ENCODE measurements at regions not wholly inside any gene's neighbourhood (a gene's known extent, or its start where the extent isn't known, plus 50 kb on each side); places are given as distances from the start of the nearest gene placed in this dataset.

DNA sequence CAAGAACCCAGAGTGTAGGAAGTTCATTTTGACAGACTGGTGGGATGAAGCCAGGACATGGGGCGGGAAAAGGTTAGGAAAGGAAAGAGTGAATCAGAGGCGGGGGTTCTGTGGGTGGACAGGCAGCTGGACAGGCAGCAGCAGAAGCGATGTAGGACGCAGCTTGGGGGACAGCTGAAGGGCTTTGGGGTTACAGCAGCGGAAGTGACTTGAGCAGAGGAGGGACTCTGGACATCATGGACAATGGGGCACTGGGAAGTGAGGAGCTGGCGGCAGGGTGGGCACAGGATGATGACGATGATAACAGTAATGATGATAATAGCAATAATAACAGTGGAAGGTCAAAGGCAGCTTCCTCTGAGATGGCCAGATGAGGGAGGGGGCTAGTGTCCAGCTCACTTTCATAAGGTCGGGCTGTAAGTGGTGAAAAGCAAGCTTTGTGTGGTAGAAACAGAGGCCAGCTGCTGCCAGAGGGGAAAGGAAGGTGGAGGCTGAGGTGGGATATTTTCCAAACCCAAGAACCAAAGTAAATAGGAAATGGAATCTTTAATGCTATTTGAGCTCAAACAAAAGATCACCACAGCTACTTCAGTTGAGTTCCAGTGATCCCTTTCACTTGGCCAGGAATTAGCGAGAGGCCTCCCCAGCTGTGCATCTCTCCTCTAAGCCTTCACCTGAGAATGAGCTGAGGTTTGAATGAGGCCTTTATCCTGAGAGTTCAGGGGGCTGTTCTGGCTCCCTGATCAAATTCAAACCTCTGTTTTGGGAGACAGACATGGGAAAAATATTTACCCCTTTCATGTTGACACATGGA lies 433.5 kb downstream of the DHX35 start:
- DNase-seq (no peak), ATAC-seq (no peak)

DNA sequence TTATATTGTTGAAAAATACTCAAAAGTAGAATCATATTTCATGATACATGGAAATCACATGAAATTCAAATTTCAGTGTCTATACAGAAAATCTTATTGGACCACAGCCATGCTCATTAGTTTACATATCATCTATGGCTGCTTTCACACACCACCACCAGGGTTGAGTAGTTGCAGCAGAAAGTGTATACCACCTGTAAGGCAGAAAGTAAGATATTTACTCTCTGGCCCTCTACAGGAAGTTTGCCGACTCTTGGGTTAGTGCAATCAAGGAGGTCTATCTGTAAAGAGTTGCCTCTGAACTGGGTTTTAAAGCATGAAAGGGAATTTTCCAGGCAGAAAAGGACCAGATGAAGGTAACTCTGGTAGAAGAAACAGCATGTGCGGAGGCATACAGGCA lies 432.3 kb downstream of the DHX35 start:
- ATAC-seq (no peak), DNase-seq (no peak)

DNA sequence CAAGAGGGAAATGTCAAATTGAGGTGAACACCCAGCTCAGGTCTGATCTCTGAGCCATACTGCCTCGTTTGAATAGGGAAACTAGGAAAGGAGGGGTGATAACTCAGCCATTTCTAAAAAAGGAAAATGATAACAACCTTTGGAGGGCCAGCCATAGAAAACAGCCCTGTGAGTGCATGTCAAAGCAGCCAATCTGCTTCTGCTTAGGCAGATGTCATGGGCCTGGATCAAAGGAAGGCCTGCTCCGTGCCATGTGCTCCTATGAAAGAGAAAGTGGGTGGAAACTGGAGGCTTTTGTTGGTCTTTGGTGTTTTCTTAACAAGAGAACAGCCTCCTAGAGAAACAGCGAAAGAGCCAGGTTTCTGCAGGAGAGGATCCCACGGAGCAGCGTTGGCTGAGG lies 428.0 kb downstream of the DHX35 start:
- no peak for DNase-seq
- ATAC-seq = no peak

DNA sequence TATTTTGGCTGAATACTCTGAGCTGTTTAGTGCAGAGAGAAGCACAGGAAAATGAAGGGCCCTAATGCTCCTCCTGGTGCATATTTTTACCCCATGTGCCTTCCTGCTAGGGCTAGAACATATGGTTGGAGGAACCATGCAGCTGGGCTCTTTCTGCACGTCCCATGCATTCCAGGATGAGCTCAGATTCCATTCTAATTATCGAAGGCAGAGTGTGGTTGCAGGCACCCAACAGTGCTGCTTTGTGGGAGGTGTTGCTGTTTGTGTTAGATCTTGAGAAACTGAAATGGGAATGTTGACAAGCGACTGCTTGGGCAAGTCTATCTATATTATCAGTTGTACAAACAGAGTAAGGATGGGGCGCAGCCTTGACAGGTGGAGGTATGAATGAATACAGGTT lies 419.5 kb downstream of the DHX35 start:
- ATAC-seq = no peak
- DNase-seq = no peak

DNA sequence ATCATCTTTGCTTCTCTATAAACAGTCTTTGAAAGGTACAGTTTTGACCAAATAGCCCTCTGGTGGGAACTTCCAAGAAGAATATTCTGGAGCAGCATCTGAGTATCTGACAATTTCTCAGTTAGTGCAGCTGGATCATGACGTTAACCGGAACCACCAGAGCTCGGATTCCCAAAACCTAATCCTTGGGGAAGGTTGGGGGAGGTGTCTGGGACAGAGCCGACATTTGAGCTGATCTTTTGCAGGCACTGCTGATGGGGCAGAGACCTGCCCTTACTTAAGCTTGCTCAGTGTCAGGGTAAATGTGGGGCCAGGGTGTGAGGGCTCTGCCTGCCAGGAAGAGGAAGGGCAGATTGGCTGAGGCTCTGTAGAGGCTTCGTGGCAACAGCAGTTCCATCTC lies 416.6 kb downstream of the DHX35 start:
- DNase-seq (no peak), ATAC-seq (no peak)

DNA sequence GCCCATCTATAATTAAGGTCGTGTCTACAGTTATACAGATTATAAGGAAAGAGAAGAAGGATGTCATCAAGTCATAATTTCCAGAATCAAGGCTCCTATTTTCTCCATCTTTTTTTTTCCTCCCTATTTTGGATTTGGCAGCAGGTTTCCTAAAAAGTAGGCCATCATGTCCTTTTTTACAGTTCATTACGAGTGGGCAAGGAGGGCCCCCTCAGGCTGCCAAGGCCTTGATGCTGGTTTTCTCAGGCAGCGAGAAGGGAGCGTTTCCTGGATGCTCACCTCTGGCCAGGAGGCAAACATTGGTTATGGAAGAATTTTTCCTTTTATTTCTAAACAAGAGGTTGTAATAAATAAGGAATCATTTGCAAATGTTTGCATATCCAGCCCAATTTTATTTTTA lies 414.6 kb downstream of the DHX35 start:
- no peak for DNase-seq
- ATAC-seq = no peak

DNA sequence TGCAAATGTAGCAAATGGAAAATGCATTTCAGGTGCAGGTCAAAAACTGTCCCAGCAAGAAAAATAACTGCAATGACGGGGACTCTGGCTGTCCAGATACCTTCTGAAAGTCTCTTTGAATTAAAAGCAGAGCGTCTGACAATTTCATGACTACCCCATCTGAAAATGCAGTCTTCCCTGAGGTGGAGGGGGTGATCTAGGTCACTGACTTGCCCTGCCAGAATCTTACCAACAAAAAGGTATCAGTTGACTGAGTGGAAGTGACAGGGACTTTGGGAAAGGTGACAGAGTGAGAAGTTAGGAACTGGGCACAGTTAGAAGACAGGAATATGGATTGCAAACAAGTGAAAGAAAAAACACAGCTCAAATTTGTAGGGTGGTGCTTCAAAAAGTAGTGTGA lies 402.2 kb downstream of the DHX35 start:
- DNase-seq = no peak
- no peak for ATAC-seq

DNA sequence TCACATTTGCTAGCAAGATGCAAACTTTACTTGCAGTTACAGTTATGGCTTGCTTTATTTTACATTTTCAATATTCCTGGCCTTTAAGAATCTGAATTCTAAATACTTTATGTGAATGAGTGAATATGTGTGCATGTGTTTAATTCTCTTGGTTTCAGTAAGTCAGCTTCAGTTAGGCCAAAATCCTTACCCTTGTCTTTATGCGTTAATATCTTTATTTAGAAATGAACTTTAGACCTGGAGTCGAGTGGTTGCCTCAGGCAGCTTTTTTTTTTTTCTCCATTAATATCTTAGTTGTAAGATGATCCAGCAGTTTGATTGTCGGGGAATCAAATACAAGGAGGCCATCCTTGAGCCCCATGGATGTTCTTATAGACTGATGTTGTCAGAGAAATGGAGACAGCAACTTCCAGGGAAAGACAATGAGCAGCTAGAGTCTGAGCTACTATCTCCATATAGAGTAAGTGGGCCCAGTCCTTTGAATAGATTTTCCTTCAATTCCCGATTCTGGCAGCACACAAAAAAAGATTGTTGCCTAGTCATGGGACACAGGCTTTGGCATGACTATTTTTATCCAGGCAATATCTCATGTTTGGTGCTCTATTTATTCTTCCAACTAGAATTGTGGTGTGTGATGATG lies 398.0 kb downstream of the DHX35 start:
- DNase-seq (no peak), ATAC-seq (no peak)

DNA sequence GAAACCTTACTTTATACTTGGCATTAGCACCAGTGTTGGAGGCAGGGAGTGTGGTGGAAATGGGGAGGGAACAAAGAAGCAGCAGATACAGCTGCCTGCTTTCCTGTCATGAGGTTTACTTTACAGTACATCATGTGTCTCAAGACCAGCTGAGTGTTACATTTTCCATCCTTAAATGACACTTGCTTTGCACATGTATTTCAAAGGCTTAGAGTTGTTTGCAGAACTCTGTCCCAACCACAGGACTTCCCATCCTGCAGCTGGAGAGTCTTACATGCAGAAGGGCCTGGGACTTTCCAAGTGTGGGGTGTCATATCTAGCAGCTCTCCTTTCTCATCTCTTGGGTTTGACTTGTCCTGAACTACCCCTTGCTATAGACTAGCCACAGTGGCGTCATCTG lies 395.9 kb downstream of the DHX35 start:
- ATAC-seq = no peak

DNA sequence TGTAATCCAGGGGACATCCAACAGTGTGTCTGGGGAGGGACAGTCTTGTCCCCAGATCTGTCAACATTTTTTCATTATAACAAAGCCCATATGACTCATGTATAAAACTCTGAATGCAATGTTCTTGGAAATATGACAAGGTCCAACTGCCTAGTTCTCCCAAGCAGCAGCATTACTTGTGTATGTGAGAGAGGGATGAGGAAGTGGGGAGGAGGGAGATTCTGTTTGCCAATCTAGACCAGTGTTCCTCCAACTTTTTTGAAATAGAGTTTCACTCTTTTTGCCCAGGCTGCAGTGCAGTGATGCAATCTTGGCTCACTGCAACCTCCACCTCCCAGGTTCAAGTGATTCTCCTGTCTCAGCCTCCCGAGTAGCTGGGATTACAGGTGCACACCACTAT lies 394.8 kb downstream of the DHX35 start:
- ATAC-seq (no peak), DNase-seq (no peak)

More for the DNA sequence above, 395.9 kb downstream of the DHX35 start:
- no peak for DNase-seq

DNA sequence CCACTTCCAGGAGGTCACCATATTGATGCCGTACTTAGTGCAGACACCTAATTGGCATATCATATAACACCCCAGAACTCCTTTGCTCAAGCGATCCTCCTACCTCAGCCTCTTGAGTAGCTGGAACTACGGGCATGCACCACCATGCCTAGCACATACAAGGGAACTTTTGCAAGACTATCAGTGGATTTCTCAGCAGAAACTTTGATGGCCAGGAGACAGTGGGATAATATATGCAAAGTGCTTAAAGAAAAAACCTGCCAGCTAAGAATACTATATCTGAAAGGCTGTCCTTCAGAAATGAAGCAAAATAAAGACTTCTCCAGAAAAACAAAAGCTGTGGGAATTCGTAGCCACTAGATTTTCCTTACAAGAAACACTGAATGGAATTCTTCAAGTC lies 387.1 kb downstream of the DHX35 start:
- DNase-seq (no peak), ATAC-seq (no peak)

DNA sequence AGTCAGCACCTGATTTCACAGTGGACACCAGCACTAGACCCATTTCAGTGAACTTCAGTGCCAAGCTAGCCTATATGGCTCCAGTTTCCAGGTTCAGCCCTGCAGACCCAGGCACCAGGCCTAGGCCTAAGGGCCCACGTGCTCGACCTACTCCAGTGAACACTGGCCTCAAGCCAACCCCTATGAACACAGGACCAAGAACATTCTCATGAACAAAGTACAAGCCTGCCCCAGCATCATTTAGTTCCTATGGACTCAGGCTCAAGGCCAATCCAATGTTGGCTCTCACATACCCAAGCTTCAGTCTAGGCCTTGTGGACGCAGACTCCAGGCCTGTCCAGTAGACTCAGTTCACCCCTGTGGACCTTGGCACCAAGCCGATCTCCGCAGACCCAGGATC lies 385.5 kb downstream of the DHX35 start:
- no peak for ATAC-seq

DNA sequence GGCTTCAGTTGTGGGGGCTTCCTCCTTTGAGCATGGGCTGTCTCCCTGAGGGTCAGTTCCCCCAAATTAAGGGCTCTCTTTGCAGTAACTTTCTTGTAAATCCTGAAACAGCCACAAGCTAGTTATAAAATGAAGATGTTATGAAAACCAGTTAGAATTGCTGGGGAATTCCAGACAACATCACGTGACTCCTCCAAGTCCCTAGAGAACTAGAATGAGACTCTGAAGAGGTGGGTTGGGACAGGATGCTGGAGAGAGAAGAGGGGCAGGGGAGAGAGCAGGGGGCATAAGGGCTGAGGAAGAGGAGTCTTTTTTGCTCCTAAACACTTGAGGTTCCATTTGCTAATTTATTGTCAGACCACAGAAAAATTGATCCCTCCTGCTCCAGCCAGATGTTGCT lies 380.3 kb downstream of the DHX35 start:
- no peak for DNase-seq
- ATAC-seq = no peak

More for the DNA sequence above, 385.5 kb downstream of the DHX35 start:
- DNase-seq = no peak

DNA sequence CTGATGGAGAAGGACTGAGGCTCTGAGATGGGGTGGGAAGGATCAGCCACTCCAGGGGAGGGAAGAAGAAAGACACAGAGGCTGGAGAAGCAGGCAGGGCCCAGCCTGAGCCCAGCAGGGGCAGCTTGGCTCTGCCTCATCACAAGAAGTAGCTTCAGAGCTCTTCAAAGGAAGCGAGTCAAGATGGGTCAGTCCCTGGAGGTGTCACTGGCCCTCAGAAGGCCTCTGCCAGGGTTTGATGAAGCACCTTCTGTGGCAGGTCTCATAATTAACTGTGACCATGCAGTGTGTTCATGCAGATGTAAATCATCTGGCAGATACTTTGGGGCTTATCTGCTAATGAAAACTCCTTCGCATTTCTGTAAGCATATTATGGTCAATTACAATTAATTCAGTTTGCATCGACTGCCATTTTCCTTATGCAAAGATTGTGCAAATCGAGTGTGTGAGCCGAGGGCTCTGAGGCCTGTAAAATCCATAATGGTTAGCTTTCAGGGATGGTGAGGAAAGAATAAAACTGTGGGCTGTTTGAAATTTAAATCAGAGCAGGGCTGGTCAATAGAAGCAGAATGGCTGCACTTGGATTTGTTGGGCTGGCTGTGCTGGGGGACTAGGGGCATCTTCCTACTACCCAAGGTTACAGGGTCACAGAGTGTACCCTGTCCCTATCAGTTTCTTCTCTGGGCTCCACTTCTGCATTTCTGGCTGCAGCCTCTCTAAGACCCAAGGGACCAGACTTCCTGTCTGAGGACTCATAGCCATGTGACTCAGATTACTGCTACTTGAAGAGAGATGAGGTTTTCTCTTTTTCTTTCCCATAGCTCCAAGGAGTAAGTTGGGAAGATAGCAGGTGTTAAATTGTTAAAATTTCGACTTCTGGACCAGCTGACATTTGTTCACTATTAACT lies 376.6 kb downstream of the DHX35 start:
- DNase-seq (no peak), ATAC-seq (no peak)

DNA sequence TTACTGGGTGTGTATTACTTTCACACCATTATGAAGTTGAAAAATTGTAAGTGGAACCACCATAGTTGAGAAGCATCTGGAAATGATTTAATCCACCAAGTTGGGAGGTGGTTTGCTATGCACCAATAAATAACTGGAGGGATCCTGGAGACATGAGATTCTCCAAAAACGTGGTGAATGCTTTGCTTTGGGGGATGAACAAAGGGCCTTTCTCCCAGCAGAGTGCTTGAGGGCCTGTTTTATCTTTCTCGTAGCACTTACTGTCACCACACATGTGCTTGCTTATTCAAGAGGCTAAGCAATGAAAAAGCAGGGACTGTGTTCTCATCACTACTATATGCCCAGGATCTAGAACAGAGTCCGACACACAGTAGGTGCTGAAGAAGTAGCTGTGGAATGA lies 371.1 kb downstream of the DHX35 start:
- DNase-seq (no peak), ATAC-seq (no peak)

DNA sequence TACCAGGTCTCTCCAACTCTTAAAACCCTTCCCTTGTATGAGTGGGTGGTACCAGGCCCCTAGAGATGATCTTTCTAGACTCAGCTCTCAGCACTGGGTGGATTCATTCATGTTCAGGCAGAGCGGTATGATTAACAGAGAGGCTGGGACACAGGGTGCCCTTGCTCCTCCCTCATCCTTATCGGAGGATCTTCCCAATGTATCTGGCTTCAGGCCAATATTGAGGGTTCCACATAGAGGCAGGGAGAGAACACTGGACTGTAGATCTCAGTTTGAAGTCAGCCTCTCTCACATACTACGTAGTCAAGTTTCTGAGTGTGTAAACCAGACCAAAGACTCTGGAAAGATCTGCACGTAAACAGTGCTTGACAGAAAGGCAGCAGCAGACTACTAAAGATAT lies 366.2 kb downstream of the DHX35 start:
- DNase-seq = no peak
- ATAC-seq = no peak

DNA sequence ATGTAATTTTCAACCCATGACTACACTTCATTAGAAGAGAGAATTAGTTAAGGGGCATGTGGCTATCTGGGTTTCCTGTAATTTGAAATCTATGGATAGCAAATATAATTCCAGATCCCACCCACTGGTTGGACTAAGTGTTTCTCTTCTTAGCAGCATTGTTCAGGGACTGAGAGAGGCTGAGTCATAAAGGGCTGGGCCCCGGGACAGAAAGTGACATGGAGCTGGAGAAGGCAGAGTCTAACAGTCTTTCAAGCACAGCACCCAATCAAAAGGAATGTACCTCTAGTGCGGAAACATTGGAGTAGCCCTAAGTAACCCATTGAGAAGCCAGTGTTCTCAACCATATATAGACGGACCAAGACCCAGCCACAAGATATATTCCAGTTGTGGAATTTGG lies 363.9 kb downstream of the DHX35 start:
- ATAC-seq = no peak
- DNase-seq = no peak

DNA sequence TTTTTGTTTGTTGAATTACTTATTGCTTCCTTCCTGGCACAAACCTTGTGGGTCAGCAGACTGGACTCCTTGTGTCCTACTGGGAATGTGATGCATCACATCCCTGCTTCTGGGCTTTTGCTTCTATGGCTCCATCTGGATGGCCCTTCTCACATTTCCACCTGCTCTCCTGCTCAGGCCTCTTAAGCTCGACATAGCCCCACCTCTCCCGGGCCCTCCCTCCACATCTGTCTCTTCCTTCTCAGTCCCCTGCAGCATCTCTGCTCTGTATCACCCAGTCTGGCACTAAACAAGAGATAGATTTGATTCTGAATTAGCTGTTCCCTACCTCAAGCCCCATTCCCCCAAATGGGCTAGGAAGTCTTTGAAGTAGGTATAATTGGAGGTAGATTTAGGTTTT lies 356.8 kb downstream of the DHX35 start:
- no peak for ATAC-seq
- DNase-seq = no peak

DNA sequence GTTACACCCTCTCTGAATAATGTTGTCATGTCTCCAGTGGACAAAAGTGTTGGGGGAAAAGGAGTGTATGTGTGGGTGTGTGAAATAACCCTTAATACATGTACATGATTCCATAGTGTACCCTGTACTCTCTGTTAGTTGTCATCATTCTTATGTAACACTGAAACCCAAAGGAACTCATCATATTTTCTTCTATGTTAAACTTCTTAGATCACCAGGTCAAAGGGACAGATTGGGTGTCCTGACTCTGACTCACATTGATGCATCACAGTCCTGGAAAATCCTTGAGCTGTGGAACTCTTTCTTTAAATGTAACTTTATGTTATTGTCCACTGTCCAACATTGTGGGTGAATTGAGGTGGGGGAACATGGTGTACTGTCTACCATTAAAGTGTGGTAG lies 350.5 kb downstream of the DHX35 start:
- ATAC-seq (no peak), DNase-seq (no peak)

DNA sequence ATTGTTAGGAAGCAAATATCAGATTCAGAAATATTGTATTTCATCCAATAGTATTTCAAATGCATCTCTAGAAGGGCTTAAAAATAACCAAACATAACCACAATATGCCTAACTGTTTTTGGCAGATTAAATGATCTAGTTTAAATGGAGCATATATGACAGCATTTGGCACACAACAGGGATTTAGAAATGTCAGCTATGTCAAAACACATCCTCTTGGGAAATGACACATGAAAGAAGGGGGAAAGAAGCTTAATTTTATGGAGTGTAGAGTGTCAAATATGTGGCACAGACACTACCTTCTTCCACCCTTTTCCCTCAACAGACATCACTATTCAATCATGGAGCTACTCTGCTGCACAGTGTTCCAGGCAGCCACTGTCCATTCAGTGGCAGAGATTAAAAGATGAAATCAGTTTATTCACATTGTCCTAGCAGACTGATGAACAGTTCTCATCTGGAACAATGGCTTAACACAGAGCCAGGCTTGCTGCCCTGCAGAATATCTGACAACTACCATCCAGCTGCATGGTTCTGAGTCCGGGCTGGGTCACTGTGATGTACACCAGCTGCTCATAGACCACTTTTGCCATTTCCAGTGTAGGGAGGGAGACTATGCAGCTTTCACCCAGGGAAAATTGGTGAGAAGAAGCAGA lies 349.8 kb downstream of the DHX35 start:
- DNase-seq (no peak), ATAC-seq (no peak)

DNA sequence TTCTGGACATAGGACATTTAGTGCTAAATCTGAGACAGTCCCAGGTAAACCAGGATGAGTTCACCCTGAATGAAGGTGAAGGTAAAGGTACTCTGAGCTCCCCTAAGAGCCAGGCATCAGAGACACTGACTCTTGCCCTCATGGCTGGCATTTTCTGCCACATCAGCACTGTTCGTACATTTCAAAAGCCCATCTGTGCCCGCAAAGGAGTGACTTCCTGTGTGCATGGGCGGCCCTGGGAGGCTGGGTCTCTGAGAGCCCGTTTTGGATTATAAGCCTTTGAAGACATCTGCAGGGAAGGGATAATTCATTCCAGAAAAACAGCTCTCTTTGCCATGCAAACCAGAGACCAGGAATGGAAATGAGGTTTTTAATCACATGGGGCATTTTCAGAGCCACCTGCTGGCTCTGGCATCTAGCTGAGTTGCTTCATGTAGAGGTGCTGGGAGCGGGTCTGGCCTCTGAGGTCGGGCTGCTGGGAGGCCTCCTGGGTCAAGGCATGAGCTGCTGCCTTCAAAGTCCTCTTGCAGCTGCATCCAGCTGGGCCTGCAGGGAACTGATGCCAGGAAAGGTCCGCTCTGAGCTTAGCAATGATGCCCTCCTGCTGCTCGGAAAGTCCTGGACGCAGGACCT lies 348.3 kb downstream of the DHX35 start:
- no peak for ATAC-seq
- DNase-seq = no peak

DNA sequence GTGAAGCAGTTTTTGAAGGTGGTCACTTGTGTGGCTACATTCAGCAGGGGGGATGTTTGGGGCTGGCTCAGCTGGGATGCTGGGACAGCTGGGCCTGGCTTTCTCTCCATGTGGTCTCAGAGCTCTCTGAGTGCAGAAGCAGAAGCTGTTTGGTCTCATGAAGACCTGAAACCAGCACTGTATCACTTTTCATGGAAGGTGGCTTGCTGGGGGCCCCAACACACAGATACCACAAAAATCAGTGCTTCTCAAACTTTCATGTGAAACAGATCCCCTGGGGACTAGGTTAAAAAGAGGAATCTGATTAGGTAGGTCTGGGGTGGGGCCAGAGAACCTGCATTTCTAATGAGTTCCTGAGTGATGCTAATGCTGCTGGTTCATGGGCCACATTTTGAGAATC lies 347.3 kb downstream of the DHX35 start:
- DNase-seq = no peak
- ATAC-seq = no peak
